CD4-positive, alpha-beta memory T cell (primary cell): ENCODE measurements at regions not wholly inside any gene's neighbourhood (a gene's known extent, or its start where the extent isn't known, plus 50 kb on each side); places are given as distances from the start of the nearest gene placed in this dataset.

Source experiments
- CTCF ChIA-PET: fragments of 350-600 bp; sonication (Branson Sonifier 250); formaldehyde crosslinking; loops from one replicate; lab custom pipeline; 2021; ENCODE audit warnings: inconsistent platforms; ENCODE audit not compliant: partially characterized antibody; lab: Charles Lee
- POLR2A ChIA-PET: fragments of 350-600 bp; sonication (Branson Sonifier 250); formaldehyde crosslinking; loops from one replicate; lab custom pipeline; 2021; ENCODE audit not compliant: partially characterized antibody; lab: Charles Lee
- DNase-seq, 5 donors: peaks; one replicate each; pipeline versions ENCODE4 v3.0.0 to v3.0.0-alpha.2; 2020 to 2022; ENCODE audit warnings: mixed read lengths in 1 of 5
- H3K27ac ChIP-seq: one replicate; pipeline ENCODE4 v1.7.0; 2013; ENCODE audit warnings: low read depth, low read length
- H3K27me3 ChIP-seq: 2 replicates; pipeline ENCODE4 v1.7.0; 2013; ENCODE audit warnings: mild to moderate bottlenecking, low read length, moderate library complexity; ENCODE audit not compliant: insufficient read depth
- H3K36me3 ChIP-seq: 2 replicates; pipeline ENCODE4 v1.7.0; 2013; ENCODE audit warnings: mild to moderate bottlenecking, low read length, moderate library complexity; ENCODE audit not compliant: insufficient read depth
- H3K4me1 ChIP-seq: 2 replicates; pipeline ENCODE4 v1.7.0; 2013; ENCODE audit warnings: mild to moderate bottlenecking, low read length, moderate library complexity; ENCODE audit not compliant: insufficient read depth
- H3K4me3 ChIP-seq, 2 donors: one replicate each; pipeline ENCODE4 v1.7.0; 2013; ENCODE audit warnings: low read length in 2 of 2, mild to moderate bottlenecking in 1 of 2
- H3K9me3 ChIP-seq, 2 donors: one replicate each; pipeline ENCODE4 v1.7.0; 2013; ENCODE audit warnings: low read length in 2 of 2, control low read depth in 1 of 2; ENCODE audit not compliant: control insufficient read depth in 1 of 2
- H3K27ac Mint-ChIP-seq, 7 donors: one replicate each; pipeline ENCODE4 v1.8.0; 2020 to 2021; ENCODE audit warnings: mixed read lengths in 7 of 7, mild to moderate bottlenecking in 6 of 7, inconsistent platforms in 3 of 7, moderate library complexity in 3 of 7
- H3K27me3 Mint-ChIP-seq, 2 donors: one replicate each; pipeline ENCODE4 v1.8.0; 2020 to 2021; ENCODE audit warnings: mixed read lengths in 2 of 2
- H3K36me3 Mint-ChIP-seq, 2 donors: one replicate each; pipeline ENCODE4 v1.8.0; 2020 to 2021; ENCODE audit warnings: mixed read lengths in 2 of 2, inconsistent platforms in 1 of 2, mild to moderate bottlenecking in 1 of 2
- H3K4me1 Mint-ChIP-seq, 4 donors: one replicate each; pipeline ENCODE4 v1.8.0; 2020 to 2021; ENCODE audit warnings: mixed read lengths in 4 of 4, mild to moderate bottlenecking in 1 of 4
- H3K4me3 Mint-ChIP-seq, 8 donors: one replicate each; pipeline ENCODE4 v1.8.0; 2020 to 2021; ENCODE audit warnings: mixed read lengths in 8 of 8, mild to moderate bottlenecking in 7 of 8, moderate library complexity in 6 of 8, inconsistent platforms in 3 of 8
- H3K9me3 Mint-ChIP-seq, 8 donors: one replicate each; pipeline ENCODE4 v1.8.0; 2020 to 2021; ENCODE audit warnings: mixed read lengths in 8 of 8, mild to moderate bottlenecking in 5 of 8, inconsistent platforms in 3 of 8, moderate library complexity in 1 of 8
- intact Hi-C: fragments of 100-400 bp; cut with micrococcal nuclease; formaldehyde crosslinking; loops from one replicate; pipeline ENCODE4 v1.15.1; 2023

GRCh38 chr16:76654088-76654820 lies 377.1 kb downstream of the CNTNAP4 start:
- no peak overlapping the region for H3K27ac ChIP-seq

GRCh38 chr16:76656994-76657393 lies 379.8 kb downstream of the CNTNAP4 start:
- Histone ChIP-seq H3K4me1 (no peaks in the 10 kb centered on the region), H3K9me3 (no peaks in the 10 kb centered on the region), H3K27ac (no peak overlapping the region), H3K27me3 (no peaks in the 10 kb centered on the region), H3K4me3 (no peak overlapping the region), H3K36me3 (no peaks in the 10 kb centered on the region)
- ChIA-PET POLR2A (no interaction called here), CTCF (no interaction called here)
- no peaks in the 10 kb centered on the region for H3K4me1 Mint-ChIP-seq
- peaks cover 0 to 2% of the 10 kb centered on the region in 2 donors for H3K27me3 Mint-ChIP-seq
- intact Hi-C loops, result no loop called here
- H3K36me3 Mint-ChIP-seq, result no peaks in the 10 kb centered on the region
- DNase-seq, result no peak
- no peak overlapping the region for H3K4me3 Mint-ChIP-seq
- H3K27ac Mint-ChIP-seq, result no peak overlapping the region
- H3K9me3 Mint-ChIP-seq, result no peaks in the 10 kb centered on the region

More at GRCh38 chr16:76654088-76654820, 377.1 kb downstream of the CNTNAP4 start:
- POLR2A ChIA-PET, result no interaction called here
- Mint-ChIP-seq H3K4me1 (no peaks in the 10 kb centered on the region), H3K27ac (no peak overlapping the region), H3K9me3 (peaks cover 0 to 4% (median 0%) of the 10 kb centered on the region in 8 donors), H3K36me3 (no peaks in the 10 kb centered on the region), H3K27me3 (peaks cover 0 to 2% of the 10 kb centered on the region in 2 donors), H3K4me3 (no peak overlapping the region)
- intact Hi-C loops, result no loop called here
- H3K4me1 ChIP-seq, result no peaks in the 10 kb centered on the region
- no peaks in the 10 kb centered on the region for H3K27me3 ChIP-seq
- no peak for DNase-seq
- H3K36me3 ChIP-seq, result no peaks in the 10 kb centered on the region
- no peak overlapping the region for H3K4me3 ChIP-seq
- CTCF ChIA-PET, result no interaction called here
- no peaks in the 10 kb centered on the region for H3K9me3 ChIP-seq

GRCh38 chr16:76661691-76662235 lies 384.6 kb downstream of the CNTNAP4 start:
- Histone ChIP-seq H3K27me3 (no peaks in the 10 kb centered on the region), H3K9me3 (no peaks in the 10 kb centered on the region), H3K27ac (no peak overlapping the region), H3K36me3 (no peaks in the 10 kb centered on the region), H3K4me1 (no peaks in the 10 kb centered on the region), H3K4me3 (no peak overlapping the region)
- no peak overlapping the region for H3K27ac Mint-ChIP-seq
- H3K27me3 Mint-ChIP-seq, result no peaks in the 10 kb centered on the region
- H3K9me3 Mint-ChIP-seq, result peaks cover 0 to 2% (median 0%) of the 10 kb centered on the region in 8 donors
- ChIA-PET CTCF (no interaction called here), POLR2A (no interaction called here)
- DNase-seq, result no peak
- intact Hi-C loops, result no loop called here
- no peak overlapping the region for H3K4me3 Mint-ChIP-seq
- H3K36me3 Mint-ChIP-seq, result no peaks in the 10 kb centered on the region
- no peaks in the 10 kb centered on the region for H3K4me1 Mint-ChIP-seq

DNA sequence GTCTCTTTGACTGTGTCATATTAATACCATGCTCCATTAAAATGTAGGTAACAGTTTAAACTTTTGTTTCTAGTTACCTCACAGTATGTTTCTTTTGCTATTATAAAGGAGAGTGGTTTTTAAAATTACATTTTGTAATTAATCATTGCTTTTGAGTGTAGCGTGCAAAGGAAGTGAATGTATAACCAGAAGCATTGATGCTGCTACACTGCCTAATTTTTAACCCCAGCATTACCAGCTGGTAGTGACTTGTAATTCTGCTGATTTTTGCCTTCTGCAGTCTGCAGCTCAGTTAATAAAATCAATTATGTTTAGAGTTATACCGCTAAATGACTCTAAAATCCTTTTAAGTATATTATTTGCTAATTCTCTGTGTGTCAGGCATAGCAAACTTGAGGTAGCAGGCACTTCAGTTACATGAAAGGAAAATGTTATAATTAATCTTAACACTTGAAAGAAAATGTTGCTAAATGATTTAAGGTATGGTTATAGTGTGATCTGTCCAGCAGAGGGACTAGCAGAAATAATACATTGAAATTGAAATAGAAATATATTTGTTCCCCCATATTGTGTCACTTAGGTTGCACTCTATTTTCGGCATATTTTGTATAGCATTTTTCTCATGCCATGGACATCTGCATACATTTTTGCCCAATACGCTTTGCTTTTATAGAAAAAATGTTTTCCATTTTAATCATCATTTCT lies 388.5 kb downstream of the CNTNAP4 start:
- Mint-ChIP-seq H3K9me3 (peaks cover 0 to 3% (median 0%) of the 10 kb centered on the region in 8 donors), H3K27ac (no peak overlapping the region), H3K27me3 (no peaks in the 10 kb centered on the region), H3K4me1 (no peaks in the 10 kb centered on the region), H3K4me3 (no peak overlapping the region), H3K36me3 (no peaks in the 10 kb centered on the region)
- Histone ChIP-seq H3K27me3 (no peaks in the 10 kb centered on the region), H3K4me1 (no peaks in the 10 kb centered on the region), H3K36me3 (no peaks in the 10 kb centered on the region), H3K9me3 (no peaks in the 10 kb centered on the region), H3K4me3 (no peak overlapping the region), H3K27ac (no peak overlapping the region)
- CTCF ChIA-PET, result no interaction called here
- intact Hi-C loops, result no loop called here
- no peak for DNase-seq
- POLR2A ChIA-PET, result no interaction called here

DNA sequence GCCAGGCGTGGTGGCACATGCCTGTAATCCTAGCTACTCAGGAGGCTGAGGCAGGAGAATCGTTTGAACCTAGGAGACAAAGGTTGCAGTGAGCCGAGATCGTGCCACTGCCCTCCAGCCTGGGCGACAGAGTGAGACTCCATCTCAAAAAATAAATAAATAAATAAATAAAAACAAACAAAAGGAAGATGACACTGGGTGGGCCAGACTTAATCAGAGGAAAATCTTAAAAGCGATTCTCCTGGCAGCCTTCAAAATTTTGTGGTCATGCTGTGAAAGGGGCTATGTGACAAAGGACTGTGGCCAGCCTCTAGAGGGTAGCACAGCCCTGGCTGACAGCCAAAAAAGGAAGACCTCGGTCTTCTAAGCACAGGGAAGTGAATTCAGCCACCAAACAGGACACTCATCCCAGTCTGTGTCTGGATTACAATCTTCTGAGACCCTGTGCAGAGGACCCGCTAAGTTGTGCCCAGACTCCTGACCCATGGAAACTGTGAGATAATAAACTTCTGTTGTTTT lies 391.1 kb downstream of the CNTNAP4 start:
- H3K4me1 Mint-ChIP-seq, result no peaks in the 10 kb centered on the region
- ChIA-PET CTCF (no interaction called here), POLR2A (no interaction called here)
- peaks cover 0 to 3% (median 0%) of the 10 kb centered on the region in 8 donors for H3K9me3 Mint-ChIP-seq
- Histone ChIP-seq H3K4me1 (no peaks in the 10 kb centered on the region), H3K27me3 (no peaks in the 10 kb centered on the region), H3K9me3 (no peaks in the 10 kb centered on the region), H3K27ac (no peak overlapping the region), H3K36me3 (no peaks in the 10 kb centered on the region), H3K4me3 (no peak overlapping the region)
- H3K27me3 Mint-ChIP-seq, result no peaks in the 10 kb centered on the region
- H3K4me3 Mint-ChIP-seq, result no peak overlapping the region
- no peak overlapping the region for H3K27ac Mint-ChIP-seq
- intact Hi-C loops, result no loop called here
- H3K36me3 Mint-ChIP-seq, result no peaks in the 10 kb centered on the region
- no peak for DNase-seq

DNA sequence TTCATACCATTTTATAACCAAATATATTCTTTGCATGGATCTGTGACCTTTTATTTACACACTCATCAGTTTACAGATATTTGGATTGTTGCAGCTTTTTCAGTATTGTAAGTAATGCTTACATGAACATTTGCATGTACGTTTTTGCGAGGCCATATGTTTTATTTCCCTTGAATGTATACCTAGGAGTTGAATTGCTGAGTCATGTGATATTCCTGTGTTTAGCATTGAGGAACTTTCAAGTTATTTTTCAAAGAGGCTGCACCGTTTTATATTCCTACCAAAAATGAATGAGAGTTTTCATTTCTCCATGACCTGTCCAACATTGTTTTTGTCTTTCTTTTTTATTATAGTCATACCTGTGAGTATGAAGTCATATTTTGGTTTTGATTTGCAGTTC lies 392.1 kb downstream of the CNTNAP4 start:
- POLR2A ChIA-PET, result no interaction called here
- CTCF ChIA-PET, result no interaction called here

DNA sequence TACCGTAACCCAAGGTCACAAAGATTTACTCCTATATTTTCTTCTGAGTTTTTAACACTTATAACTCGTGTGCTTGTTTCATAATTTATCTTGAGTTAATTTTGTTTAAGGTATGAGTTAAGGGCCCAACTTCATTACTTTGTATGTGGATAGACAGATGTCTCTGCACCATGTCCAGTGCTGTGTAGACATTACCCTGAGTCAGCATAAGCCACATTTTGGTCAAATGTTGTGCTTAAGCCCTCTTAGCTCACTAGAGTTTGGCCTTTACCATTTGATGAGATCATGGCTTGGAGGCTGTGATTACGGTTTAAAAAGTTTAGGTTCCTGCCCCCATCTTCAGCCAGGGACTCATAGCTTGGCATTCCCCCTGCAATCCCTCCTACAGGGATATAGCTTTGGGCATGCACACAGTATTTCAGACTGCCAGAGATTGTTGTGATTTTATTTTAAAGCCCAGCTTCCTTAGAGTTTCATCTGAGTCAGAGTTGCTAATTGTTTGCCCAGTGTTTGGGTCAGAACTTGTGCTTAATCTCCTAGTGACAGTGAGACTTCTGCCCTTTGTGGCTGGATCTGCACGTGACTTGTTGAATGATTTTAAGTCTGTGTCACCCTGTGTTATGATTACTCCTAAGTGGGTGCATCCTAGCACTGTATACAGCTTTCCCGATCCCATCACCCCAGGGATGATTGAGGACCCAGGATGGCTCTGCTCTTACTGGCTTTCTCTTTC lies 393.1 kb downstream of the CNTNAP4 start:
- Histone ChIP-seq H3K4me3 (no peak overlapping the region), H3K9me3 (no peaks in the 10 kb centered on the region), H3K36me3 (no peaks in the 10 kb centered on the region), H3K4me1 (no peaks in the 10 kb centered on the region), H3K27me3 (no peaks in the 10 kb centered on the region), H3K27ac (no peak overlapping the region)
- Mint-ChIP-seq H3K9me3 (peaks cover 0 to 3% (median 0%) of the 10 kb centered on the region in 8 donors), H3K4me1 (no peaks in the 10 kb centered on the region), H3K4me3 (no peak overlapping the region), H3K36me3 (no peaks in the 10 kb centered on the region), H3K27me3 (no peaks in the 10 kb centered on the region), H3K27ac (no peak overlapping the region)
- DNase-seq, result no peak
- intact Hi-C loops, result no loop called here
- ChIA-PET CTCF (interaction anchor here (0.5 kb wide), 1 partner anchor 30 kb away, joined by 4 read pairs; no protein-coding TSS in a partner anchor), POLR2A (no interaction called here)

More for the DNA sequence above, 392.1 kb downstream of the CNTNAP4 start:
- Mint-ChIP-seq H3K27me3 (no peaks in the 10 kb centered on the region), H3K36me3 (no peaks in the 10 kb centered on the region), H3K27ac (no peak overlapping the region), H3K4me1 (no peaks in the 10 kb centered on the region), H3K4me3 (no peak overlapping the region), H3K9me3 (peaks cover 0 to 3% (median 0%) of the 10 kb centered on the region in 8 donors)
- intact Hi-C loops, result no loop called here
- Histone ChIP-seq H3K36me3 (no peaks in the 10 kb centered on the region), H3K4me1 (no peaks in the 10 kb centered on the region), H3K9me3 (no peaks in the 10 kb centered on the region), H3K4me3 (no peak overlapping the region), H3K27ac (no peak overlapping the region), H3K27me3 (no peaks in the 10 kb centered on the region)
- no peak for DNase-seq
